CD4-positive, alpha-beta T cell treated with Interleukin-12 subunit alpha and Interleukin-12 subunit beta, for 1 hour (primary cell): ENCODE measurements at regions not wholly inside any gene's neighbourhood (a gene's known extent, or its start where the extent isn't known, plus 50 kb on each side); places are given as distances from the start of the nearest gene placed in this dataset.

Experiments
- DNase-seq: peaks from one replicate; pipeline ENCODE4 v3.0.0-alpha.2; 2020

DNA sequence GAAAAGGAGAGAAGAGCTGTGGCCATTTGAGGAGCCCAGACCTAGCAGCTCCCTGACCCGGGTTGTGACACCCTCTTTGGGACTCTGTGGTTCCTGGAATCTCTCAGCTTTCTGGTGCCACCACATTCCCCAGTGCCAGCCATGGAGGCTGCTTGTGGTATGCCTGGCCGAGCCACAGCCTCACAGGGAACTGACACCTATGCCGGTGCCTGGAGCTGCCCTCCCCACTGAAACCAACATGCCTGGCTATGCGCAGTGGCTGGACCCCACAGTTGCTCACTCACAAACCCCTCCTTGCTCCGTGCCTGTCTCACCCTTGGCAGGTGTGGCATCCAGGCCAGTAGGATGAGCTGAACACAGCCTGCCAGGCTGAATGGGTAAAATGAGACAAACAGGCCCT, 749.4 kb downstream of the ARAP2 start:
- DNase-seq, result no peak

DNA sequence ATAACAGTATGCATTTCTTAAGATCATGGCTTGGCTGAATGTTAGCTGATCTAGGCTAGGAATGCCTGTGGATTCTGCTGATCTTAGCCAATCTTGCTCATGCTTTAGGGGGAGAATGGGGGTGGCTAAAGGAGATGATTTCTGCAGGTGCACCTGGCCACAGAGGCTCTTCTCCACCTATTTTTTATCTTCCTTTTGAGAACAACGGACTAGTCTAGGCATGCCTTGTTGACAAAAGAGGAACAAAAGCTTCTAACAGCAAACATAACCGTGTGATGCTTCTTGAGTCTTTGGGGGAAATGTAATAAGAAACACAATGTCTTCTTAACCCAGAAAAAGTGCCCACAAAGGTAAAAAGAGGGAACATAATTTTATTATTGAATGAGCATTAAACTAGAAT, 743.5 kb downstream of the ARAP2 start:
- DNase-seq, result no peak

DNA sequence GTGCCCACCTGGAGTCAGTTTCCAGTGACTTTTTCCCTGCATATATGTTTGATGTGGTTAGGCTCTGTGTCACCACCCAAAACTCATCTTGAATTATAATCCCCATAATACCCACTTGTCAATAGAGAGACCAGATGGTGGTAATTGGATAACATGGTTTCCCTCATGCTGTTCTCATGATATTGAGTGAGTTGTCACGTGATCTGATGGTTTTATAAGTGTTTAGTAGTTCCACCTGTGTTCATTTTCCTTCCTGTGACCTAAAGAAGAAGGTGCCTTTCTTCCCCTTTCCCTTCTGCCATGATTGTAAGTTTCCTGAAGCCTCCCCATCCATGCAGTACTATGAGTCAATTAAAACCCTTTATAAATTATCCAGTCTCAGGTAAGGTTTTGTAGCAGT, 740.9 kb downstream of the ARAP2 start:
- no peak for DNase-seq

DNA sequence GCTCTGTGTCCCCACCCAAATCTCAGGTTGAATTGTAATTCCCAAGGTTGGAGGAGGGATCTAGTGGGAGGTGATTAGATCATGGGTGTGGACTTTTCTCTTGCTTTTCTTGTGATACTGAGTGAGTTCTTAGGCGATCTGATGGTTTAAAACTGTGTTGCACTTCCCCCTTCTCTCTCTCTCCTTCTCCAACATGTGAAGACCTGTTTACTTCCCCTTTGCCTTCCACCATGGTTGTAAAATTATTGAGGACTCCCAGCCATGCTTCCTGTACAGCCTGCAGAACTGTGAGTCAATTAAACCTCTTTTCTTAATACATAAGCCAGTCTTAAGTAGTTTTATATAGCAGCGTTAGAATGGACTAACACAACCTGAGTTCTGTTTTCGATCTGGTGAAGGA, 738.2 kb downstream of the ARAP2 start:
- no peak for DNase-seq

DNA sequence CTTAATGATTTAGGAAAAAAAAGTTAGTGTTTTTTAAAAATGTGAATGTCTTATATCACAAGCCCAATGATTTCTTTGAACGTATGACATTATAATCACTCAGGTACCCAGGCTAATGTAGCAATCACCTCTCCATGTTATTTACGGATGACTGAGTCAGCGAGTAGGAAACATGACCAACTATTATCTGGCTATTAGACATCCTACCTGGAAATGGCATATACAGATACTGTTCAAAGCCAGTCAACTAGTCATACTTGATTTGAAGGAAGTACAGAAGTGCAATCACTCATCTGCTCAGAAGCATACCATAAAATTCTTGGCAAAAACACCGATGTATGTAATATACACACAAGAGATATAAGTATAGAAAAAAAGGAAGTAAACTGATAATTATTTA, 732.5 kb downstream of the ARAP2 start:
- no peak for DNase-seq

DNA sequence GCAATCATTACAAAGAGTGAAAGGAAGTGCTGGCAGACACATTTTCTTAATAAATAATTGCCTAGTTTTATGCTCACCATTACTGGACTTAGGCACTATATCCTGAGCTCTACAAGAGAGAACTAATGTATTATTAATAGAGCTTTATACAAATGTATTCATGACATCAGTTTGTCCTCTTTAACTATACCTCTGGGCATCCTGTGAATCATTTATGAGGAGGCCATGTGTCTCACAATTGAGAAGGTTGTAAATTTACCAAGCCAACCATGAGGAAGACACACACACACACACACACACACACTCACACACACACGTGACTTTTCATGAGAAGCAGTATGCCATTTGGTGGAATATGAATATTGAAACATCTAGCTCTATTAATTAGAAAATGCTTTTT, 728.2 kb downstream of the ARAP2 start:
- no peak for DNase-seq

DNA sequence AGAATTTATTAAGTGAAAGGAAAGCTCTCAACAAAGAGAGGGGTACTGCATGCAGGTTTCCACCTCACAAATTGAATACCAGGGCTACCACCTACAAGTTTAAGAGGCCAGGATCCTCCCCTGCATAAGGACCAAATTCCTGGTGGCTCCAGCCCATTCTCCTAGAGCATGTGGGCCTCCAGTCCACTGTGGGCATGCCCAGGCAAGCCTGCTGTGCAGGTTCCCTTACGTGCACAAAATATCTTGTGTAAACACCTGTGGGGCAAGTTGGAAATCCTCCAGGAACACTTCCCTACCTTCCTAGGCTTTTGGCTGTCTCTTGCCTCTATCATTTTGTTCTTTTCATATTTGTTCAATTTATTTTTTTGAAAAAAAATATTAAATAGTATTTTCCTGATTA, 724.3 kb downstream of the ARAP2 start:
- DNase-seq, result no peak

DNA sequence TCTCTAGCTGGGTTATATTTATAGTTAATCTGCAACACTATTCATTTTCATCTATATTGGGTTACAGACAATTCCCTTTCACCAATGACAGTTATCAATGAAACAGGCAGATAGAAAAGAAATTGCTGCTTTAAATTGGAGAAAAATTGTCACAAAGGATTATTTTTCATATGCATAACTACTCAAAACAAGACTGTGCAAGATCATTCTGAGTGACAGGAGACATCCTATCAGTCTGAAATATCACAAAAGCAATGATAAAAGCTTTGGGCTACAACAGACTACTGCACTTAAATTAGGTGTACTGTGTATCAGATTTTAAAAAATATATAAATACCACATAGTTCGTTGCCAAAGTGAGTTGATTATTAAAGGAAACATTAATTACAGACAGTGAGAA, 722.6 kb downstream of the ARAP2 start:
- DNase-seq, result no peak

DNA sequence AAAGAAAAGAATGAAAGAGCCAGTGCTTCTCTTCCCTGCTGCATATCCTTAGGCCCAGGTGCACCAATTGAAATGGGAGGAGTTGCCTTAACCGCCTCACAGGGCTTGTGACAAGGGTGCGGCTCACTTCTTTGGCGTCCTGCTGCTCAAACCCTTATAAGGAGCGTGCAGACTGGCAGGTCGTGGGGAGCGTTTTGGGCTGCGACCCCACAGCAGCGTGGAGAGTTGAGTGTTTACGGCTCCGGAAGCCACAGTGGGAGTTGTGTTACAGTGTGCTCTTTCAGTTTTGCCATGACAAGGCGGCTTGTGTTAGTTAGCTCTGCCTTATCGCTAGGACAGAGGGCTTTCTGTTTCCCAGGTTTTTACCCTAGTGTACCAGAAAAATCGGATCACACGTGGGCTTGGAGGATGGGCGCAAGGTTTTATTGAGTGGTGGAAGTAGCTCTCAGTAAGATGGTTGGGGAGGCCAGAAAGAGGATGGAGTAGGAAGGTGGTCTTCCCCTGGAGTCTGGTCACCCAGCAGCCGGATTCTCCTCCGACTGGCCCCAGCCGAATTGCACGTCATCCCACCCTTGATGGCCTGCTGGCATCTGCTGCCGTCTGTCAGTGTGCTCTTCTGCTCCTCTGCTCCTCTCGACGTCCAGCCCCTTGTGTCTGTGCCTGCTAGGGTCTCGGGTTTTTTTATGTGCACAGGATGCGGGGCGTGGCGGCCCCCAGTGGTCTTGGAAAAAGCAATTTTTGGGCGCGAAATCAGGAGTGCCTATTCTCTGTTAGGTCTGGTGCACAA, 718.9 kb downstream of the ARAP2 start:
- peak; percentile 1 for DNase-seq

DNA sequence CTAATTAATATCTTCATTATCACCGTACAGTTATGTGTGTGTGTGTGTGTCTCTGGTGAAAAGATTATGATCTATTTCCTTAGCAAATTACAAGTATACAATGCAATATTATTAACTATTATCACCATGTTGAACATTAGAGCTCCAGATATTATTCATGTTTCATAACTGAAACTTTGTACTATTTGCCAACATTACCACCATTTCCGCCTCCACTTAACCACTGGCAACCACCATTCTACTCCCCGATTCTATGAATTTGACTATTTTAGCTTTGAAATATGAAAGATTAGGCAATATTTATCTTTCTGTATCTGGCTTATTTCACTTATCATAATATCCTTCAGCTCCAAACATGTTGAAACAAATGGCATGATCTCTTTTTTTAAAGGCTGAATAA, 717.9 kb downstream of the ARAP2 start:
- DNase-seq, result no peak

DNA sequence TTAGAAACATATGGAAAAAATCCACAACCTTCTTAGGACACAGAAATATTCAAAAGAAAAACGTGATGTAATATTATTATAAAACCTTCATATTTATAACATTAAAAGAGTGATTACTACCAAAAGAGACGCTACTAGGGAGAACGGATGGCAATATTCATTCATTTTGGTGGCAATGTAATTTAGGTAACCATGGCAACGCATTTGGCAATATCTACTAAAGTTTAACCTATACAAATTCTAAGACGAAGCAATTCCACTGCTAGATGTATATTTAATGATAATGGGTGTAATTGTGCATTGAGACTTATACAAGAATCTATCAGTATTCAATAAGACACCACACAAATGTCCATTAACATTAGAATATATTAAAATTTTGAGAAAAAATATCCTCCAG, 709.4 kb downstream of the ARAP2 start:
- DNase-seq, result no peak

DNA sequence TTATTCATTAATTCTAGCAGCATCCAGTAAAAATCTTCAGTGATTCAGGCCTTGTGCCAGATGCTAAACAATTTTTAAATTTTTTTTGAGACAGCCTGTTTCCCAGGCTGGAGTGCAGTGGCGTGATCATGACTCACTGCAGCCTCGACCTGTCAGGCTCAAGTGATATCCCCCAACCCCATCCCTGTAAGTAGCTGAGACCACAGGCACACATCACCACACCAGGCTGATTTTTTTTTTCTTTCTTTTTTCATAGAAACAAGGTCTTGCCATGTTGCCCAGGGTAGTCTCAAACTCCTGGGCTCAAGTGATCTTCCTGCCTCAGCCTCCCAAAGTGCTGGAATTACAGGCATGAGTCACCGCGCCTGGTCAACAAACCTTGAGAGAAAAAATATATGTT, 705.5 kb downstream of the ARAP2 start:
- DNase-seq, result no peak

DNA sequence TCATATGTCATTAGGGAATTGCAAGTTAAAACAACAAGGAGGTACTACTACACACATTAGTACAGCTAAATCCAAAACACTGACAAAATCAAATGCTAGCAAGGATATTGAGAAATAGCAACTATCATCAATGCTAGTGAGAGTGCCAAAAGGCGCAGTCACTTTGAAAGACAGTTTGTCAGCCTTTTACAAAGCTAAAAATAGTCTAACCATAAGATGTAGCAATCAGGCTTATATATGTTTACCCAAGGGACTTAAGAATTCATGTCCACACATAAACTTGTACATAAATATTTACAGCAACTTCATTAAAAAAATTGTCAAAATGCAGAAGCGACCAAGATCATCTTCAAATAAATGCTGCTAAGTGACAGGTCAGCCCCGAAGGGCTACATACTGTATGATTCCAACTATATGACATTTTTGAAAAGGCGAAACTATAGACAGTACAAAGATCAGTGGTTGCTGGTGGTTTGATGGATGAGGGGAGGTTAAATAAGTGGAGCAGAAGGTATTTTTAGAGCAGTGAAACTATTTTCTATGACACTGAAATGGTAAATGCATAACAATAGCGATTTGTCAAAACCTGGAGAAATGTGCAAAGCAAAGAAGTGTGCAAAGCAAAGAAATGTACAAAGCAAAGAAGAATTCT, 704.8 kb downstream of the ARAP2 start:
- DNase-seq, result no peak

DNA sequence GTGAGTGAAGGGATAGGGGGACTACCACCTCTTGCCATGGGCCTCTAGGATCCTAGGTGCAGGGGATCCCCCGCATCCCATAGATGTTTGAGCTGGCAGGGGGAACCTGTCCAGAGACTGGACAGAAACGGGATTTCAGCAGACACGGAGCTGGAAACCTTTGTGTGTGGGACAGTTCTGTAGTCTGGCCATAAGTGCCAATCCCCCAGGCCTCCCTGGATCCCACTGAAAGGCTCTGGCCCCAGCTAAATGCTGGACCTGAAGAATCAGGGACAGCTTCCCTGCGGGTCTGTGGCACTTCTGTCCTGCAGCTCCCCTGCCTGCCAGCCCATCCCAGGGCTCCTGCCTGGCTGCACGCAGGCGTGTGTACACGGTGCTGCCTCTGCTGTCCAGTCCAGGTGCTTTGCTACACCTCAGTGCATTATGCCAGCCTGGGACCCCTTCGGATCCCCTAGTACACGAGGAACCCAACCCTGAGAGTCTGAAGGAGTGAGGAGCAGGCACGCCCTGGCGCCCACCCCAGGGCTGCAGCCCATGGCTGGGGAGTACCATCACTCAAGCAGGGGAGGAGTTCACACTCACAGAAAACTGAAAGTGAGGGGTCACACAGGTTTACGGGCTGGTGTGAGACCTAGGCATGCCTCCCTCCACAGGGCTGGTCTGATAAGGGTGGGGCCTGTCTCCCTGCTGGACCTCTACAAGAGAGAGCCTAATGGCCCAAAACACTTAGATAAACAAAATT, 703.0 kb downstream of the ARAP2 start:
- DNase-seq, result no peak

DNA sequence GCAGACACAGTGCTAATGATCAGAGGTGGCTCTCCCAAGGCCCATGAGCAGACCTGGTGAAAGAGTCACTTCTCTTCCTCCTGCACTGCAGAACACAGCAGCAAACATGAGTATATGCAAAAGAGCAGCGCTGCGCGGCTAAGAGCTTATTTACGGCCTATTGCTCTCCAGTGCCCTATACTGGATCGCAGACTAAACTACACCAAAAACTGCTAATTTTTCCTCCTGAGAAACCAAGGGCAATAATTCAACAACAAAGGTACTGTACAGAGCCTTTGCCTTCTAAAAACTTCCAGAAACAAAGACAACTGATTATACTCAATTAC, 702.5 kb downstream of the ARAP2 start:
- DNase-seq, result no peak

DNA sequence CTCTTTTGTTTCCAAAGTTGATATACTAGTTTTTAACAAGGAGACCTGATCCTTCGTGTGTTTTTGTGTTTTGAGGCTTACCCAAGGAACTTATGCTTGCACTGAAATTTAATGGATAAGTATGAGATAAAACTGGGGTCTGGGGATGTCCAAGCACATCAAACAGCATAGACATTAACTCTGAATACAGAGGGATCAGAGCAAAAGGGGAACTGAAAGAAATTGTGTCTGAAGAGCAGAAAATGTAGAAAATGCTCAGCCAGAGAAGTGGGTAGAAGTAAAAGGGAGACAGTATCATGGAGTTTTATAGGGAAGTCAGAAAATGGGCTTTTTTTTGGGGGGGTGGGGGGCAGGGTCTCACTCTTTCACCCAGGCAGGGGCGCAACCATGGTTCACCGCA, 695.4 kb downstream of the ARAP2 start:
- no peak for DNase-seq

DNA sequence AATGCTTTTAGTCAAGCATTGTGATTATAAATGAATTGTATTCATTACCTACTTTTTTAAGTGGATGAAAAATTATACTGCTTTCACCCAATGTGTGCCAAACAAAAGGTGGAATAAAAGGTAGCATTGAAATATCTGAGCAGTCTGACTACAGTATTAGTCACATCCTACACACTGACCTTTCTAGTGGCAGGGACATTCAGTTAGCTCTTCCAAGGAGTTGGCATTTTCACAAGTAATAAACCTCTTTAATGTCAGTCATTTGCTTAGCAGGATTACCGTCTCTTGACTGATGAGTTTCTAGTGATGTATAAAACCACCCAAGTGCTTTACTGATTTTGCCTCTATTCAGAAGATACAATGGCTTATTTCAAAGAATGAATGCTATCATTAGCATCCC, 687.9 kb downstream of the ARAP2 start:
- no peak for DNase-seq

DNA sequence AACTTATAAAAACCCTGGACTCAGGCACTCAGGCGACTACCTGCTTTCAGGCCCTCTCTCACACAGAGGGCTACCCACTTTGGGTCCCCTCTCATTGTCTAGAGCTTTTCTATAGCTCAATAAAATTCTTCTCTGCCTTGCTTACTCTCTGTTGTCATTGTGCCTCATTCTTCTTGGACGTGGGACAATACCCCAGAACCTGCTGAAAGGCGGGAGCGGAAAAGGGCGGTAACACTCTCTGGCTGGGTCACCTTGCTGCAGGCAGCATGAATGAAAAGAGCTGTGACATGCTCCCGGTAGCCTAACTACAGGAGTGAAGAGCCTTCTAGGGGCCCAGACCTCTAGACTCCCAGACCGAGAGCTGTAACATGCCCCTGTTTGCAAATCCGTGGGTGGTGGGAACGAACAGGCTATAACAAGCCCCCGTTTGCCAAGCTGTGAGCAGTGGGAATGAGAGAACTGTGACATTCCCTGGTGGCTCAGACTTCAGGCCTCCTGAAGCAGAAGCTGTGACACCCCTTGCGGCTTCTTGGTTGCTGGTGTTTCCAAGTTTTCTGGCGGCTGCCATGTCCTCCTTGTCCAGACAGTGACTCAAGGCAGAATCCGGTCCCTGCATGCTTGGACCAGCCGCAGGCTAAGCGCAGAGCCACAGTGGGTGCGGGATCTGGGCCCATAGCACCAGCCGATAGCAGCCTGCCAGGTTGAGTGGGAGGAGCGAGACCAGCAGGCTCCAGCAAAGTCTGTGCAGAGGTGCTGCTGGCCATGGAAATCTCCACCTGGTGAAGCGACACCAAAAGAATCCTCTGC, 684.6 kb downstream of the ARAP2 start:
- no peak for DNase-seq

DNA sequence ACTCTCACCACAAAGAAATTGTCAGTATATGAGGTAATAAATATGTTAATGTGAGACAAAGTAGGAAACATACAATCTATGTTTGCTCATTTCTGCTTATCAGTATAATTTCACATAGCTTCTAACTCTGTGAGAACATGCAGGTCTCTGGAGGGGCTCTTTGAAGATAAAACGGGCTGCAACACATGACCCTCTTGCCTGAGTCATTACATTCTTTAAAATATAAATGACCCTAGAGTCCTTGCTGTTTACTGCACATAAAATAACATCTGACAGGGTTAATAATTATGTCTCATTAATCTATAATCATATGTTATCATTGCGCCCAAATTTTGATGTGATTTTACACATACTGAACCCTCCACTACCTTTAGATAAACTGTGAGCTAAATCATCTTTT, 681.5 kb downstream of the ARAP2 start:
- no peak for DNase-seq

DNA sequence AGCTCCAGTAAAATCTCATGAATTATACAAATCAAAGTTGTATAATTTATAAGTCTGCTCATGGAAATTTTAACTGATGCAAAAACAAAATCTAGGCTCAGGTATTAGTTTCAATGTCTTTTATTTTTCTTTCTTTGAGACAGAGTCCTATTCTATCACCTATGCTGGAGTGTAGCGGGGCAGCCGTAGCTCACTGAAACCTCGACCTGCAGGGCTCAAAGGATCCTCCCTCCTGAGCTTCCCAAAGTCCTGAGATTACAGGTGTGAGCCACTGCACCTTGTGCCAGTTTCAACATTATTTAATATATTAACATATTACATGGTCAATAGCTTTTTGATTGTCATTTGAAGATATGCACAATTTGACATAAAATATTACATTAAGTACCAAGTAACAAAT, 678.7 kb downstream of the ARAP2 start:
- DNase-seq, result no peak

DNA sequence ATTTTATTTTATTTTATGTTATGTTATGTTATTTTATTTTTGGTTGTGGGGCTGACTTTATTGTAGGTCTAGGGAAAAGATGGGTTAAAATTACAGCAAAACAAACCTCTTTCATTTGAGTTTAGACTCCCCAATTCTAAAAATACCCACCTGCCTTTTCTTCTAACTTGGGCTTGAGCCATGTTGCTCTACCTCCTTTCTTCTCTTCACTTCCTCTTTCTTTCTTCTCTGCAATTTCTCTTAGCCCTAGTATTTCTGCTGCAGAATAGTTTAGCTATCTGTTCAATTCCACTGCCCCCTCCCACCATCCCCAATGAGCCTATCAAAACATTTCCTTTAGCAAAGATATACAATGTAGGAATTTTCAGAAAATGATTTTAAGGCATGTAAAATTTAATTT, 653.3 kb downstream of the ARAP2 start:
- no peak for DNase-seq

DNA sequence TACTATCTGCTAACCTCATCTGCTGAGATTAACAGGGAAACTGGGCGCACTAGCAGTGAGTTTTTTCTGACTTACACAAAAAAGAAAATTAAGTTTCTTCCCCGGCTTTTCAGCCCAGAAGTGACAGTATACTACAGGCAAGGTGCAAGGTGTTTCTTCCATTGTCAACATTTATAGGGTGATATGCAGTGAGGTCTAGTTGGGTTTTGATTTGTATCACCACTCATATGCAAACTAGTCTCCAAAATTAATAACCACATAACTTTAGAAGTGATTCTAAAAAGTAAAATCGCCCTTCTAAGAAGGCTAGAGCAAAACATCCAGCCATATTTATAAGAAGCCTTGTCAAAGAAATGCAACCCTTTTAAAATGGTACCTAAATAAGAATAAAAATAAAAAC, 640.1 kb downstream of the ARAP2 start:
- no peak for DNase-seq

DNA sequence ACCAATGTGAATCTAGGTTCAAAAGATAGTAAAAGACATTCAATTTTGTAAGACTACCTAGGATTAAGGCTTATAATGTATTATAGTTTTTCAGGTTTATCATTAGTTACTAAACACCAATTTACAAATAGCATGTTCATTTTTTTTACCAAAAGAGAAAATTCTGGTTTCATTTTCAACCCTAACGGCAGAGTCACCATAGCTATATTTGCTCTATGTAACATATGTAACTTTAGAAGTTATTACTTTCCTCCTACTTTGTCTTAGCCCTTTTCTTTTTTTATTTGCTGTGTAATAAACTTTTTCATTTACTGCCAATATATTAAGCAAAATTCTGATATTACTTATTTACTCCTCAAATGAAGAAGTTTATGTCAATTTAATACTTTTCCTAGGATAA, 639.6 kb downstream of the ARAP2 start:
- DNase-seq, result no peak

DNA sequence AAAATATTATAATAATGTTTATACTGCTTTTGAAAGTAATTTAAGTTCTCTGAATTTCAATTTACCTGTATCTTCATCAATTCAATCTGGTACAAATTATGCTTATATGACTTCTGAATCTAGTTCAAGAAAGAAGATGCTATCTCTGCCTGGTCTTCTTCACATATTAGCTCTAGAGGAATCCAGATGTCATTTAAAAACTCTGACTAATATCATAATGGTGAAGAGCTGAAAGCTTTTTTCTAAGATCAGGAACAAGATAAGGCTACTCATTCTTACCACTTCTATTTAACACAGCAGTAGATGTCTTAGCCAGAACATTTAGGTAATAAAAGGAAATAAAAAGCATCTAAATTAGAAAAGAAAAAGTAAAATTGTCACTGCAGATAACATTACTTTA, 636.1 kb downstream of the ARAP2 start:
- no peak for DNase-seq
